ENCODE measurements at regions not wholly inside any gene's neighbourhood (a gene's known extent, or its start where the extent isn't known, plus 50 kb on each side); places are given as distances from the start of the nearest gene placed in this dataset.

GRCh38 chr17:71919186-71919585 lies 201.6 kb upstream of the SOX9 start:
- Histone ChIP-seq H3K9me3 (ENCODE audit: low read length) (no peaks in the 10 kb centered on the region), H2AFZ (ENCODE audit: low read depth, low read length) (no peak overlapping the region), H3K4me1 (ENCODE audit: insufficient read depth, low read length) (no peaks in the 10 kb centered on the region), H3K4me3 (ENCODE audit: low read length) (no peak overlapping the region), H3K36me3 (ENCODE audit: insufficient read depth, low read length) (no peaks in the 10 kb centered on the region), H3K27me3 (ENCODE audit: insufficient read depth, low read length) (no peaks in the 10 kb centered on the region)

DNA sequence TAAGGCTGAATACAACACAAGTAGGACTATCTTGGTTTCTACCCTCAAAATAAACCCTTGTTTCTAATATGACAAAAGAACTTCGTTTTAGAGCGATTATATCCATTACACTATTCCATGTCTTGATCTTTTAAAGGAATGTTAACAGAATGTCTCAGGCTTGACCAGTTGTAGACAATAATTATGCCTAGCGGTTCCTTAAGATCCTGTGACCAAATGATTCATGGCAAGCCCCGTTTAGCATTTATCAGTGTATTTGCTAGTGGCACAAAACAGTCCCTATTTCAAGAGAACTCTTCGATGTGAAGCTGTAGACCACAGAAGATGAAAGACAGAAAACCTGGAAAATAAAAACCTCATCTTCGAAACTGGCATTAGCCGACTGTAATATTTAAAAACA lies 200.9 kb upstream of the SOX9 start:
- no peak overlapping the region for H3K4me3 ChIP-seq (ENCODE audit: low read length)
- no peaks in the 10 kb centered on the region for H3K4me1 ChIP-seq (ENCODE audit: insufficient read depth, low read length)

GRCh38 chr17:71921796-71922195 lies 199.0 kb upstream of the SOX9 start:
- no peaks in the 10 kb centered on the region for H3K27me3 ChIP-seq (ENCODE audit: insufficient read depth, low read length)
- H3K36me3 ChIP-seq (ENCODE audit: insufficient read depth, low read length): no peaks in the 10 kb centered on the region
- no peaks in the 10 kb centered on the region for H3K9me3 ChIP-seq (ENCODE audit: low read length)
- H3K4me1 ChIP-seq (ENCODE audit: insufficient read depth, low read length): no peaks in the 10 kb centered on the region
- H2AFZ ChIP-seq (ENCODE audit: low read depth, low read length): no peak overlapping the region
- no peak overlapping the region for H3K4me3 ChIP-seq (ENCODE audit: low read length)

More for the DNA sequence above, 200.9 kb upstream of the SOX9 start:
- Histone ChIP-seq H2AFZ (ENCODE audit: low read depth, low read length) (no peak overlapping the region), H3K36me3 (ENCODE audit: insufficient read depth, low read length) (no peaks in the 10 kb centered on the region), H3K9me3 (ENCODE audit: low read length) (no peaks in the 10 kb centered on the region), H3K27me3 (ENCODE audit: insufficient read depth, low read length) (no peaks in the 10 kb centered on the region)

DNA sequence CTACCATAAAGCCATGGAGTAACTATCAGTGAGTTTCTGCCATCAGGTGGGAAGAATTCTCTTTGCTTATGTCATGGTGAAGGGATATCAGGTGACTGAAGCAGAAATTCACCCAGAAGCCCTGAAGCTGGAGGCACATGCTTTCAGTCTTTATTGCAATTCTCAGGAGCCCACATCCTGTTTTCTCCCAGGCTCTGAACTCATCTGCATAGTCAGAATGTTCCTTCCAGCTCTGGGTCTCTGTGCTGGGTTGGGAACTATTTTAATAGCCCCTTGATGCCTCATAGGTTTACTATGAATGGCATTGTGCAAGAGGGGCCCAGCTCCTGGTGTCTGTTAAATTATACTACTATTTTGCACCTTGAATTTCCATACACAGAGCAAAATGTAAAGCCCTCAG lies 198.4 kb upstream of the SOX9 start:
- no peak overlapping the region for H2AFZ ChIP-seq (ENCODE audit: low read depth, low read length)
- H3K4me1 ChIP-seq (ENCODE audit: insufficient read depth, low read length): no peaks in the 10 kb centered on the region
- H3K4me3 ChIP-seq (ENCODE audit: low read length): no peak overlapping the region
- H3K36me3 ChIP-seq (ENCODE audit: insufficient read depth, low read length): no peaks in the 10 kb centered on the region
- no peaks in the 10 kb centered on the region for H3K27me3 ChIP-seq (ENCODE audit: insufficient read depth, low read length)
- H3K9me3 ChIP-seq (ENCODE audit: low read length): no peaks in the 10 kb centered on the region

DNA sequence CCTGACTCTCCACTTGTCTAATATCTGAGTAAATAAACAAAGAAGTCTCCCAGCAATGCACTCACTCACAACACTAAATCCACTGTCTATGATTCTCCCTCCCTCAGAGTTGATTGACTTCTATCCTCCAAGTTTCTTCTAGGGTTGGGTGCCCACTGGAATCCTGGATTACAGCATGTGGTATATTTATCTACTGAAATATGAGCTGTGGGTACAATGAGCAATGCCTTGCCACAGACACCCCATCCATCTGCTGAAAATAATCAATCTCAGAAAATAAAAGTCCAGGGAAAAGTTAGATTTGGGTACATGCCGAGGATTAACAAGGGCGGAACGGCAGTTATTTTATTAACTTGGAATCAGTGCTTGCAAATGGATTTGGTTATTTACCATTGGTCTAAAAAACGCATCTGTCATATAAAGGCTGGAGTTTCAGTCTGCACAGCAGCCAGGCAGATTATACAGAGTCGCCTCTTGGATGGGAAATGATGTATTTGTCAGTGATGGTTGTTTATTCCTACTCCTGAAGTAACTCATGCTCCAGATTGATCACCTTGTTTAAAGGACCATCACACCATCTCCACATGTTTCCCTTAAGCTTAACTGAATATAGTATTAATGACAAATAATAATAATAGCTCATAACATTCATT lies 193.9 kb upstream of the SOX9 start:
- H3K4me3 ChIP-seq (ENCODE audit: low read length): no peak overlapping the region
- H3K9me3 ChIP-seq (ENCODE audit: low read length): no peaks in the 10 kb centered on the region
- no peak overlapping the region for H2AFZ ChIP-seq (ENCODE audit: low read depth, low read length)
- no peaks in the 10 kb centered on the region for H3K4me1 ChIP-seq (ENCODE audit: insufficient read depth, low read length)
- no peaks in the 10 kb centered on the region for H3K27me3 ChIP-seq (ENCODE audit: insufficient read depth, low read length)
- no peaks in the 10 kb centered on the region for H3K36me3 ChIP-seq (ENCODE audit: insufficient read depth, low read length)

GRCh38 chr17:71933306-71933705 lies 187.5 kb upstream of the SOX9 start:
- Histone ChIP-seq H3K9me3 (ENCODE audit: low read length) (no peaks in the 10 kb centered on the region), H3K4me1 (ENCODE audit: insufficient read depth, low read length) (no peaks in the 10 kb centered on the region), H3K27me3 (ENCODE audit: insufficient read depth, low read length) (no peaks in the 10 kb centered on the region), H2AFZ (ENCODE audit: low read depth, low read length) (no peak overlapping the region), H3K36me3 (ENCODE audit: insufficient read depth, low read length) (no peaks in the 10 kb centered on the region), H3K4me3 (ENCODE audit: low read length) (no peak overlapping the region)

- Histone ChIP-seq H3K36me3 (ENCODE audit: insufficient read depth, low read length) (no peaks in the 10 kb centered on the region), H3K4me3 (ENCODE audit: low read length) (no peak overlapping the region), H3K27me3 (ENCODE audit: insufficient read depth, low read length) (no peaks in the 10 kb centered on the region), H3K9me3 (ENCODE audit: low read length) (no peaks in the 10 kb centered on the region), H3K4me1 (ENCODE audit: insufficient read depth, low read length) (no peaks in the 10 kb centered on the region), H2AFZ (ENCODE audit: low read depth, low read length) (no peak overlapping the region)
Measured at GRCh38 chr17:71934520-71934919, 186.3 kb upstream of the SOX9 start.

GRCh38 chr17:71935341-71935740 lies 185.5 kb upstream of the SOX9 start:
- Histone ChIP-seq H2AFZ (ENCODE audit: low read depth, low read length) (no peak overlapping the region), H3K4me1 (ENCODE audit: insufficient read depth, low read length) (no peaks in the 10 kb centered on the region), H3K36me3 (ENCODE audit: insufficient read depth, low read length) (no peaks in the 10 kb centered on the region)

GRCh38 chr17:71936977-71937376 lies 183.8 kb upstream of the SOX9 start:
- H3K4me1 ChIP-seq (ENCODE audit: insufficient read depth, low read length): no peaks in the 10 kb centered on the region
- no peaks in the 10 kb centered on the region for H3K27me3 ChIP-seq (ENCODE audit: insufficient read depth, low read length)
- H3K9me3 ChIP-seq (ENCODE audit: low read length): no peaks in the 10 kb centered on the region
- H2AFZ ChIP-seq (ENCODE audit: low read depth, low read length): no peak overlapping the region
- H3K4me3 ChIP-seq (ENCODE audit: low read length): no peak overlapping the region
- H3K36me3 ChIP-seq (ENCODE audit: insufficient read depth, low read length): no peaks in the 10 kb centered on the region

More at GRCh38 chr17:71935341-71935740, 185.5 kb upstream of the SOX9 start:
- no peak overlapping the region for H3K4me3 ChIP-seq (ENCODE audit: low read length)
- H3K27me3 ChIP-seq (ENCODE audit: insufficient read depth, low read length): no peaks in the 10 kb centered on the region
- H3K9me3 ChIP-seq (ENCODE audit: low read length): no peaks in the 10 kb centered on the region

DNA sequence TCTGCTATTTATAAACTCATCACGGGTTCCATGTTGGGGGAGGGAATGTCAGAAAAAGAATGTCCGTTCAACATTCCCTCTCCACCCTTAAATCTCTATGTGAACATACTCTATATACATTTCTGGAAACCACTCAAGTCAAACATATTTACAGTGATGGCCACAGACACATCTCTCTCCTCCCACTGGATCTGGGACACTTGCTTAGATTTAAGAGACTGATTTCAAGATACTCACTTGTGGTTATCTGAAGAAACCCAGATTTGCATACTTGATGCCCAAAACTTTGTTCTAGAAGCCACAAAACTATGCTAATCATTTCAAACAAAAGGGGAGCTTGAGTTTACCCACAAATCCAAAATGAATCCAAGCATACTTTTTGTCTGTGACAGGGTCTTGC lies 182.9 kb upstream of the SOX9 start:
- H3K4me1 ChIP-seq (ENCODE audit: insufficient read depth, low read length): no peaks in the 10 kb centered on the region
- H3K4me3 ChIP-seq (ENCODE audit: low read length): no peak overlapping the region
- H3K36me3 ChIP-seq (ENCODE audit: insufficient read depth, low read length): no peaks in the 10 kb centered on the region
- H3K27me3 ChIP-seq (ENCODE audit: insufficient read depth, low read length): no peaks in the 10 kb centered on the region
- H2AFZ ChIP-seq (ENCODE audit: low read depth, low read length): no peak overlapping the region
- no peaks in the 10 kb centered on the region for H3K9me3 ChIP-seq (ENCODE audit: low read length)

- no peaks in the 10 kb centered on the region for H3K4me1 ChIP-seq (ENCODE audit: insufficient read depth, low read length)
- H3K9me3 ChIP-seq (ENCODE audit: low read length): no peaks in the 10 kb centered on the region
- H2AFZ ChIP-seq (ENCODE audit: low read depth, low read length): no peak overlapping the region
- no peaks in the 10 kb centered on the region for H3K27me3 ChIP-seq (ENCODE audit: insufficient read depth, low read length)
- H3K4me3 ChIP-seq (ENCODE audit: low read length): no peak overlapping the region
- H3K36me3 ChIP-seq (ENCODE audit: insufficient read depth, low read length): no peaks in the 10 kb centered on the region
Measured at GRCh38 chr17:71938340-71939010, 182.3 kb upstream of the SOX9 start.

DNA sequence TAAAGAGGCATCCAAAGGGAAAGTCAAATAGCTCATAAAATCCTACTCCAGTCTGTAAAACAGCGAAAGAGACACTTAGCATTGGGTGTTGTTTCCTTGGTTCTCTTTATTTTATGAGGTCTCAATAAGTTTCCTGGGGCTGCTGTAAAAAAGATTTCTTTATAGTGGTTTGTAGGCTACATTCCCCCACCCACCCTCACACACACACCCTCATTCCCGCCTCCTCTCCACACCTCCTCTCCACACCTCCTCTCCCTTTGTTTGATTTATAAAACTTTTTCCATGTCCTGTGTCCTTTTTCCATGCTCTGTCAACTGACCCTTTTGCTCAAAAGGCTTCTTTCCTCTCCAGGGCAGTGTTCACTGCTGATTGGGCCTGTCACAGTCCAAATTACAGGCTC lies 178.9 kb upstream of the SOX9 start:
- Histone ChIP-seq H3K27me3 (ENCODE audit: insufficient read depth, low read length) (no peaks in the 10 kb centered on the region), H3K4me1 (ENCODE audit: insufficient read depth, low read length) (no peaks in the 10 kb centered on the region), H2AFZ (ENCODE audit: low read depth, low read length) (no peak overlapping the region), H3K4me3 (ENCODE audit: low read length) (no peak overlapping the region), H3K9me3 (ENCODE audit: low read length) (no peaks in the 10 kb centered on the region), H3K36me3 (ENCODE audit: insufficient read depth, low read length) (no peaks in the 10 kb centered on the region)

DNA sequence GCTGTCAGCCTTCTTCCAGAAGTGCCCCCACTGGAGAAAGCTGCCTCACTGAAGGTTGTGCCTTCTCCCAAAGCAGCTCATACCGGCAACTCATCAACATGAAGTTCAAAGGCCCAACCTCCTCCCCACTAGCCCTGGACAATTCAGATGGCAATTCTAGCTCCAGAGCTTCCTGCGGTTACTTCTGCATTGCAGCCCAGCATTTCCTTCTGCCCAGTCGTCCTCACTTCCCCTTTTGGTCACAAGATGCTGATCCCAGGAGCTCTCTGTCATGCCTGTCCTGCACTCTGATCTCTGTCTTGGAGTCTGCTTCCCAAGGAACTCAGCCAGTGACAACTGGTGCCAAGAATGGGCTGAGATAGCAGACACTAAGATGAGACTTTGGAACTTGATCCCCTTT lies 178.2 kb upstream of the SOX9 start:
- no peaks in the 10 kb centered on the region for H3K9me3 ChIP-seq (ENCODE audit: low read length)
- H3K4me1 ChIP-seq (ENCODE audit: insufficient read depth, low read length): no peaks in the 10 kb centered on the region
- H2AFZ ChIP-seq (ENCODE audit: low read depth, low read length): no peak overlapping the region
- H3K27me3 ChIP-seq (ENCODE audit: insufficient read depth, low read length): no peaks in the 10 kb centered on the region
- no peaks in the 10 kb centered on the region for H3K36me3 ChIP-seq (ENCODE audit: insufficient read depth, low read length)
- no peak overlapping the region for H3K4me3 ChIP-seq (ENCODE audit: low read length)
